PC-9 (cell line): ENCODE measurements at regions not wholly inside any gene's neighbourhood (a gene's known extent, or its start where the extent isn't known, plus 50 kb on each side); places are given as distances from the start of the nearest gene placed in this dataset.

ENCODE experiments used
- CTCF ChIP-seq: fragments of 200-600 bp; sonication (generic); conservative IDR thresholded peaks from 2 replicates; pipeline ENCODE4 v1.6.1; 2017; ENCODE audit warnings: mixed run types, antibody characterized with exemption, mild to moderate bottlenecking, moderate library complexity
- EZH2 ChIP-seq: fragments of 200-600 bp; sonication (generic); IDR thresholded peaks from 2 replicates; pipeline ENCODE4 v1.8.0; 2017; ENCODE audit warnings: antibody characterized with exemption, low read depth

GRCh38 chr16:63628812-63629211, 1493.1 kb downstream of the CDH11 start:
- no peak for TF ChIP-seq EZH2
- no peak for TF ChIP-seq CTCF
